ENCODE measurements at regions not wholly inside any gene's neighbourhood (a gene's known extent, or its start where the extent isn't known, plus 50 kb on each side); places are given as distances from the start of the nearest gene placed in this dataset.
"Not testable (repeated sequence)": the region's sequence is repeated elsewhere in the genome, so short reads cannot be mapped to it uniquely, and the experiment has no call there.

- DNase-seq (ENCODE audit: low read depth in 3 of 3) = not testable (repeated sequence)
Measured at GRCh38 chr4:14169940-14170339, 542.4 kb upstream of the BOD1L1 start.

GRCh38 chr4:14176613-14177012 is 549.1 kb upstream of the BOD1L1 start:
- no peak for DNase-seq (ENCODE audit: low read depth in 3 of 3)

DNA sequence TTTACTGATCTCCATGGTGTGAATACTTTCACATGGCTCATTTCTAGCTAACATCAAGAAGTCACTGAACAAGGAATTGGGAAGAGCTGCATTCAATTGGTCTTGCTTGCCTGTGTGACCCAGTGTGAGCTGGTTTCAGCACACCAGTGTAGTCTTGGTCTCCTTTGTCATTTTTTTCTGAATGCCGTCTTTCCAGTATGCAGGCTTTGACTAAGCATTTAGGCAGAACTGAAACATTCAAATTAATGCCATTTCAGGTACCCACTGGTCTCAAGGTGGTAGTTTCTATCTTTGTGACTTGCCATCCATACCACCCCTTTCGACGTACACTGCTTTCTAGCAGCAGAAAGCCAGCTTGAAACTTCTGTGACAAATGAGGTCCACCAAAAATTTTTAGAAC is 550.5 kb upstream of the BOD1L1 start:
- no peak for DNase-seq (ENCODE audit: low read depth in 3 of 3)

DNA sequence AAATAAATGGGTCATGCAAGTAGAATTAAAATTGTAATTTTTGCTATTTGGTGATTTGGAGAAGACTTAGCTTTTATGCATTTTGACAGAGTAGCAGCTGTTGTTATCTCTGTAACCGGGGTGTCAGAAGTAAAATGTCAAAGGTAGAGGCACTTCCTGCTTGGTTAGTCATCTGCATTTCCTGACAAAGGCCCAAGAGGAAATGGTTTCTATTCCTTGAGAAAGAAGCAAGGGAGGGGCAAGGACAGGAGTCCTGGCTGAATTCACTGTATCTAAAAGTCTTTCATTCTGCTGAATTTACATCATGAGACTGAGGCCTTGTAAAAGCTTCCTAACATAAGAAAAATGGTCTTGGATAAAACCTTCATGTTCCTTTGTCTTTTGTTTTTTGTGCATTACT is 550.9 kb upstream of the BOD1L1 start:
- no peak for DNase-seq (ENCODE audit: low read depth in 3 of 3)

GRCh38 chr4:14180166-14180565 is 552.6 kb upstream of the BOD1L1 start:
- DNase-seq (ENCODE audit: low read depth in 3 of 3) = no peak

- DNase-seq (ENCODE audit: low read depth in 3 of 3) = no peak
Measured at GRCh38 chr4:14180983-14181601, 553.6 kb upstream of the BOD1L1 start.

- no peak for DNase-seq (ENCODE audit: low read depth in 3 of 3)
Measured at GRCh38 chr4:14182148-14182547, 554.6 kb upstream of the BOD1L1 start.

DNA sequence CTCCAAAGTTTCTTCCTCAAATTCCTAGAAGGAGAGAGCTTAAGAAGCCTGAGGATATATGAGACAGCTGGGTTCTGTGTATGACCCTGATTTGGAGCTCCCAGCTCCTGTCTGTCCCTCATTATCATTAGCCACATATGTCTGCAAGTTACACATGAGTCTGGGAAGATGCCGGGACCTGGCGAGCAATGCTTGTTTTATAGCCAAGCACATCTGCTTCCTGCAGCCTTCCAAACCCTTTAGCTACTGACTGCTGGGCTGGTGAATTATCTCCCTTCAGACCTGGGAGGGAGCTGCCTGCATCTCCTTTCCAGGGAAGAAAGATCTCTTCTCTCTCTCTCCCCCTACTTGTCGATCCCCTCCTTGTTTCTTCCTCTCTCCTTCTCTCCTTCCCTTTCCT is 556.7 kb upstream of the BOD1L1 start:
- DNase-seq (ENCODE audit: low read depth in 3 of 3) = no peak

DNA sequence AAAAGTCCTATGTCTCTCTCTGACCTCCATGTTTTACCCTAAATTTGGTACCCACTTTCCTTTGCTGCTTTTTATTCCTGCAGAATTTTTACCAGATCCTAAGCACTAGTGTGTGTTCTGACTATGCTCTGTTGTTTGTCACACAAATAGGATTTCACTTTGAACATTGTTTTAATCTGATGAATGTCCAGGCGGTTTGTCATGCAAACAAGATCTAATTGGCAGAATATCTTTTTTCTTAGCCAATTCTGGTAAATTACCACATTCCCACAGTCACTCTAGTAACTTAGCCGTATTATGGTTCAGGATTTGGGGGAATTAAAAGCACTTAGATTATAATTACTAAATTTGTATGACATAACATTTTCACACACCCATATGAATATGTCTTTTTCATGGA is 557.2 kb upstream of the BOD1L1 start:
- DNase-seq (ENCODE audit: low read depth in 3 of 3) = no peak

GRCh38 chr4:14188214-14188613 is 560.7 kb upstream of the BOD1L1 start:
- DNase-seq (ENCODE audit: low read depth in 3 of 3) = no peak

- DNase-seq (ENCODE audit: low read depth in 3 of 3) = no peak
Measured at GRCh38 chr4:14193601-14194000, 566.1 kb upstream of the BOD1L1 start.

DNA sequence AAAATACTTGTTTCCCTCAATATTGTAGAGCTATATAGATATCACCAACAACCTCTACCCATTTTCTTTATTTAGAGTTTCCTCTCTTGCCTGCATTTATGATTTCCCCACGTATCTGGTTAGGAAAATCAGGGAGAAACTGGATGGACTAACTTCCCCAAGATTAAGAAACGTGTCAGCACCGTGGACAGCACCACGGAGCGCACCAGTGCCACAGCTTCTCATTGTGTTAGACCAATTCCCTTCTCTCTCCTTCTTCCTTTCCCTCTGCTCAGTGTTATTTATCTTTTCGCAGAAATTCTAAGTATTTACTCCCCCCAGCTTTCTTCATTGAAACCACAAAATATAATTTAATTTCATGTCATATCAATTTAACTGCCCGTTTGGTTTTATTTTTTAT is 568.6 kb upstream of the BOD1L1 start:
- DNase-seq (ENCODE audit: low read depth in 3 of 3) = no peak

GRCh38 chr4:14215116-14215770 is 587.7 kb upstream of the BOD1L1 start:
- DNase-seq (ENCODE audit: low read depth in 3 of 3) = no peak

- no peak for DNase-seq (ENCODE audit: low read depth in 3 of 3)
Measured at GRCh38 chr4:14217401-14217800, 589.9 kb upstream of the BOD1L1 start.

DNA sequence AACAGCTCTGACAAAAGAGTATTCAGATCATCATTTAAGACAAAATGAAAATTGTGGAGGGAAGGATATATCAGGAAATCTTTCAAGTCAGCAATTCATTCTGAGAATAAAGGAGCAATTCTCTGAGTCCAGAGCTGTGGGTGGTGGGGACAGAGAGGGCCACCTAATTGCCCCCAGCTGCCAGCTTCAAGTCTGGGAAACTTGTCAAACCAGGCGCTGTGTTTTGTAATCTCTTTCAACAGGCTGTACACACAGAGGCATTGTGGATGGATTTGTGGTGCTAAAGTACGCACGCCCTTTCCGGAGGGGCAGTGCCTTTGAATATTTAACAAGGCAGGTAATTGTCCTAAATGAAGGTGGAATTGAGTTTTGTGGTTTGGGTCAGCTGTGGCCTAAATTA is 591.1 kb upstream of the BOD1L1 start:
- DNase-seq (ENCODE audit: low read depth in 3 of 3) = no peak

DNA sequence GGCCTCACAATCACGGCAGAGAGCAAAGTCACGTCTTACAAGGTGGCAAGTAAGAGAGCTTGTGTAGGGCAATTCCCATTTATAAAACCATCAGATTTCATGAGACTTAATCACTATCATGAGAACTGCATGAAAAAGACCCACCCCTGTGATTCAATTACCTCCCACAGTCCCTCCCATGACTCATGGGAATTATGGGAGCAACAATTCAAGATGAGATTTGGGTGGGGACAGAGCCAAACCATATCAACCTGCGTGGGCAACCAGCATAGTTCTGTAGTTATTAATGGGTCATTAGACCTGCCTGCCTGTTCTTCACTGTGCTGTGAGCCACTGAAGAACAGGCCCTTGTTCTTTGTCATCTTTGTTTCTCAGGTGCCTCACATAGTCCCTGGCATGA is 593.7 kb upstream of the BOD1L1 start:
- DNase-seq (ENCODE audit: low read depth in 3 of 3) = no peak

DNA sequence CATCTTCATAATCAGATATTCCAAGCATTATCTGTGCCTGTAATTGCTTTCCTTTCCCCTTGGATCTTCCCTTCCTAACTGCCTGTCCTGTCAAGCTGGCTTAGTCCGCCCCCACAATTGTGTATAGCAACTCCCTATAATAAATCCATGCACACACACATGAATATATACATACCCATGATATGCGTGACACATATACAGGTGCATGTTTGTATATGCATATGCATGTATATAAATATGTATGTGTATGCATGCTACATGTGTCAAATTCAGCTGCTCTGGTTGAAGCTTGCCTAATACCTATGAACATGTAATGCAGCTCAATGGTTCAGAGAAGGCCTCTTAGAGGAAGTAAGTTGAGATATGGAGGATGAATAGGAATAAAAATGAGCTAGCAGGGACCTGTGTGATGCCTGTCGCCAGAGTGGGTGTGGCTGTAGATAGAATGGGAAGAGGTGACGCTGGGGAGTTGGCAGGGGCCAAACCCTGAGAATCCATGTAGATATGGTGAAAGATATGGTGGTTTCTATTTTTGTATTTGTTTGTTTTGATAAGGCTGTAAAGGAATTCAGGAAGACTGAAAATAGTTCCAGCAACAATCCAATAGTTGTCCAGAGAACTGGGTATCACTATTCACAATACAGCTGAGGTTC is 595.0 kb upstream of the BOD1L1 start:
- no peak for DNase-seq (ENCODE audit: low read depth in 3 of 3)

DNA sequence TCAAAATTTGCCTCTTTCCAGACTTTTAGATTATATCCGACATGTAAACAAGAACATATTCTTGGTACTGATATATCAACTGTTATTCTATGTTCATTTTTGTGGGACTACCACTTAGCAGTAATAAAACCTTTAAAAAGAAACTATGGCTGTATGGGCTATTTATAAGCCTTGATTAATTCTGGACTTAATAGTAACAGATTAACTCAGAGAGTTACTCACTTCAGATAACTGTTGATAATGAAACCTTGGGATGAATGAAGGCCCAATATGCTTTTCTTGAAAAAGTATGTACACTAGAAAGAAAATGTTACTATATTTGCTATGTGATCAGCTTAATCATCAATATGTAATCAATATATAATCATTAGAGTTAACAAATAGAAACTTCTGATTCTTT is 595.9 kb upstream of the BOD1L1 start:
- no peak for DNase-seq (ENCODE audit: low read depth in 3 of 3)

DNA sequence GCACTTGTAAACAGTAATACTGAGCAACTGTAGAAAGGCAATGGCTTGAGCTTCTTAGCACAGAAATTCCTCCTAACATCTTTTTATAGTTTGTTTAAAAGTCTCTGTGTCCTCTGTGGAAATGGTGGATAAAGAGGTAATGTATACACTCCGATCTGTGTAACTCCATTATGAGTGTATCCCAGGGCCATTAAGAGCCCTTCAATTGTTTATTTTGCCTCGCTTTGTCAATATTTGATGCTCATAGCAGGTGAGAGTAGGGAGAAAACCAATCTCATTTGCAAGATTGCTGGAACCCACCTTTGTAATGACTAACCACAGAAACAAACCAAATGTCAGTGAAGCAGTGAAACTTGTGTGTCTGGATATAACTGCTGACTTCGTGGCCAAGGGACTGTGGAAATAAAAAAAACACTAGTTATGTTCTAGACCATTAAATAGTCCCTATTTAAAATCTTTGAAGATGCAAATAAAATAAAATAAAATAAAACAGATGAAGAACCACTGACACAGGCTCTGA is 598.2 kb upstream of the BOD1L1 start:
- DNase-seq (ENCODE audit: low read depth in 3 of 3) = no peak

DNA sequence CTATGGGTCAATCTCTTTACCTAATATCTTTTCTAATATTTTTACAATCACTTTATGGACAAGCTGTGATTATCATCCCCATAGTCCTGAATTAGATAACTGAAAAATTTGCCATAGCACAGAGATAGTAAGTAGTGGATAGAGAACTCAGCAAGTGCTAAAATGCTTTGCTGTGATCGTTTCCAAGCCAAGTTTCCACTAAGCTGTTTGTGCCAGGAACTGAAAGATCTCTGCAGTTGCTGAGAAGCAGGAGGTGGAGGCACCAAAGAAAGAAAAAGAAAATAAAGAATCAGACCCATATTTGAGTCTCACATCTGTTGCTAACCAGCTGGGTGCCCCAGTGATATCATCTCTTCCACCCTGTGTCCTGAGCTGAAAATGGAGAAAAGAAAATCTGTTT is 605.6 kb upstream of the BOD1L1 start:
- DNase-seq (ENCODE audit: low read depth in 3 of 3) = no peak

GRCh38 chr4:14234307-14234706 is 606.8 kb upstream of the BOD1L1 start:
- DNase-seq (ENCODE audit: low read depth in 3 of 3) = no peak

DNA sequence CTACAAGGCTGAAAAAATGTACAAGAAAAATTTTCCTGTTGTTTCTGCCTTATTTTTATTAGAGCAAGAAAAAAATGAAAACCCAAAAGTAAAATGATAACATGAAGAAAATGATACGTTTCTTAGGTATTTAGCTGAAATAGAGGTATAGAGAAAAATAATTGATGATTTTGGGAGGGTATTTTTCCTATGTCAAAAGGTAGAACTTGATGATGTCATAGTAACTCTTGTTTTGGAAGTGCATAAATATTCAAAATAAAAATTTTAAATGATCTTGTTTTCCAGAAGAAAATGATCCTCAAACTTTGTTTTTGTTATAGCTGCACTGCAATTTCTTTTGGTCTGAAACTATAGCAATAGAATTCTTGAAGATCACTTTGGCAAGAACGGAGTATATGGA is 608.8 kb upstream of the BOD1L1 start:
- DNase-seq (ENCODE audit: low read depth in 3 of 3) = no peak

- DNase-seq (ENCODE audit: low read depth in 3 of 3) = no peak
Measured at GRCh38 chr4:14237911-14238310, 610.4 kb upstream of the BOD1L1 start.

Data from stimulated activated CD4-positive, alpha-beta T cell treated with anti-CD3 and anti-CD28 coated beads, TNF-alpha, amount 100 ng/mL, for 4 hours (primary cell).